Mammary epithelial cell (primary cell): ENCODE measurements at regions not wholly inside any gene's neighbourhood (a gene's known extent, or its start where the extent isn't known, plus 50 kb on each side); places are given as distances from the start of the nearest gene placed in this dataset.

Source experiments
- EZH2 ChIP-seq: IDR thresholded peaks from 2 replicates; pipeline ENCODE4 v1.6.1; 2012; ENCODE audit warnings: low read length, inconsistent platforms, borderline replicate concordance
- TF ChIP-seq, protein P1 (sequence below), 2 donors: IDR thresholded peaks in 1 of 2; conservative IDR thresholded peaks in 1 of 2; 2 replicates each; pipeline ENCODE4 v1.5.1; 2011 to 2012; ENCODE audit warnings: inconsistent platforms in 2 of 2, low read length in 2 of 2, mild to moderate bottlenecking in 2 of 2, control low read depth in 1 of 2, low read depth in 1 of 2; ENCODE audit not compliant: insufficient read depth in 1 of 2; ENCODE audit errors: extremely low read depth in 1 of 2

GRCh38 chr12:116508145-116509121, 50.7 kb upstream of the MAP1LC3B2 start:
- TF ChIP-seq, protein P1, sequence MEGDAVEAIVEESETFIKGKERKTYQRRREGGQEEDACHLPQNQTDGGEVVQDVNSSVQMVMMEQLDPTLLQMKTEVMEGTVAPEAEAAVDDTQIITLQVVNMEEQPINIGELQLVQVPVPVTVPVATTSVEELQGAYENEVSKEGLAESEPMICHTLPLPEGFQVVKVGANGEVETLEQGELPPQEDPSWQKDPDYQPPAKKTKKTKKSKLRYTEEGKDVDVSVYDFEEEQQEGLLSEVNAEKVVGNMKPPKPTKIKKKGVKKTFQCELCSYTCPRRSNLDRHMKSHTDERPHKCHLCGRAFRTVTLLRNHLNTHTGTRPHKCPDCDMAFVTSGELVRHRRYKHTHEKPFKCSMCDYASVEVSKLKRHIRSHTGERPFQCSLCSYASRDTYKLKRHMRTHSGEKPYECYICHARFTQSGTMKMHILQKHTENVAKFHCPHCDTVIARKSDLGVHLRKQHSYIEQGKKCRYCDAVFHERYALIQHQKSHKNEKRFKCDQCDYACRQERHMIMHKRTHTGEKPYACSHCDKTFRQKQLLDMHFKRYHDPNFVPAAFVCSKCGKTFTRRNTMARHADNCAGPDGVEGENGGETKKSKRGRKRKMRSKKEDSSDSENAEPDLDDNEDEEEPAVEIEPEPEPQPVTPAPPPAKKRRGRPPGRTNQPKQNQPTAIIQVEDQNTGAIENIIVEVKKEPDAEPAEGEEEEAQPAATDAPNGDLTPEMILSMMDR (conservative IDR thresholded peaks at IDR 0.05 in 1 of 2, IDR thresholded peaks at IDR 0.05 in 1 of 2; ENCODE audit: extremely low read depth in 1 of 2, insufficient read depth in 1 of 2, low read depth in 1 of 2, low read length in 2 of 2) = no peak
- no peak for TF ChIP-seq EZH2
